GM12878 (cell line): ENCODE measurements at regions not wholly inside any gene's neighbourhood (a gene's known extent, or its start where the extent isn't known, plus 50 kb on each side); places are given as distances from the start of the nearest gene placed in this dataset.

Experiments
- ATAC-seq: fragments of 200-7000 bp; cut with Tn5 transposase; 3 replicates; pipeline ENCODE4 v1.9.1; 2020; ENCODE audit warnings: mild to moderate bottlenecking, moderate library complexity
- BruUV-seq: library from RNA; stranded (reverse); fragments of 400-500 nt; replicated peaks from 2 replicates; lab custom pipeline; 2021; lab: Mats Ljungman, UMichigan
- CTCF ChIA-PET: fragments of 300-600 bp; sonication (Branson Sonifier 250); formaldehyde crosslinking; extraction: SDS; loops from one replicate; lab custom pipeline; 2021; ENCODE audit warnings: inconsistent platforms; lab: Yijun Ruan, JAX
- POLR2A ChIA-PET: fragments of 350-600 bp; formaldehyde crosslinking; extraction: SDS; loops from one replicate; lab custom pipeline; 2021; ENCODE audit warnings: inconsistent platforms; lab: Charles Lee
- RAD21 ChIA-PET: fragments of 300-600 bp; sonication (Branson Sonifier 250); formaldehyde crosslinking; loops from one replicate; lab custom pipeline; 2023; ENCODE audit warnings: antibody characterized with exemption; ENCODE audit not compliant: unreplicated experiment; lab: Charles Lee
- SMC1A ChIA-PET: fragments of 300-600 bp; sonication (Branson Sonifier 250); formaldehyde crosslinking; loops from one replicate; lab custom pipeline; 2023; ENCODE audit not compliant: unreplicated experiment, uncharacterized antibody; lab: Charles Lee
- DNase-seq: peaks from one replicate; pipeline ENCODE4 v3.0.0-alpha.2; 2011; ENCODE audit warnings: low read depth, low spot score
- FAIRE-seq: peaks from 3 replicates; lab custom pipeline; 2011; peaks lifted over from hg19 to GRCh38; lab: Jason Lieb, UNC
- H2AFZ ChIP-seq: 2 replicates; pipeline ENCODE4 v1.6.0; 2011; ENCODE audit warnings: low read depth, low read length, control low read depth; ENCODE audit not compliant: control insufficient read depth
- H3K27ac ChIP-seq: 2 replicates; pipeline ENCODE4 v1.5.1; 2011; ENCODE audit warnings: control low read depth; ENCODE audit not compliant: control insufficient read depth, insufficient read depth
- H3K27me3 ChIP-seq, 2 experiments: replicated peaks in 1 of 2; 2 replicates each; pipeline versions ENCODE4 v1.6.0 to v1.6.1; 2011; ENCODE audit warnings: low read length in 1 of 2; ENCODE audit not compliant: control insufficient read depth in 2 of 2, insufficient read depth in 2 of 2
- H3K36me3 ChIP-seq, 2 experiments: 2 replicates each; pipeline ENCODE4 v1.5.1; 2011; ENCODE audit warnings: low read length in 1 of 2; ENCODE audit not compliant: control insufficient read depth in 2 of 2, insufficient read depth in 2 of 2
- H3K4me1 ChIP-seq: 2 replicates; pipeline ENCODE4 v1.6.1; 2011; ENCODE audit warnings: mild to moderate bottlenecking, low read length, moderate library complexity, mixed read lengths; ENCODE audit not compliant: control insufficient read depth, insufficient read depth
- H3K4me2 ChIP-seq: 2 replicates; pipeline ENCODE4 v1.6.0; 2011; ENCODE audit warnings: control low read depth; ENCODE audit not compliant: control insufficient read depth, insufficient read depth
- H3K4me3 ChIP-seq: fragments of 200-600 bp; sonication (generic); 2 replicates; pipeline ENCODE4 v1.5.1; 2016
- H3K79me2 ChIP-seq: 2 replicates; pipeline ENCODE4 v1.6.0; 2011; ENCODE audit warnings: low read length; ENCODE audit not compliant: control insufficient read depth, insufficient read depth
- H3K9ac ChIP-seq: 2 replicates; pipeline ENCODE4 v1.8.0; 2011; ENCODE audit warnings: low read length, control low read depth, mixed read lengths; ENCODE audit not compliant: control insufficient read depth, insufficient read depth
- H3K9me3 ChIP-seq: replicated peaks from 3 replicates; pipeline ENCODE4 v1.5.1; 2011; ENCODE audit warnings: mild to moderate bottlenecking, low read length; ENCODE audit not compliant: control insufficient read depth, insufficient read depth
- H4K20me1 ChIP-seq: 2 replicates; pipeline ENCODE4 v1.6.0; 2011; ENCODE audit not compliant: control insufficient read depth, insufficient read depth
- ASH2L ChIP-seq: fragments of 300-600, 200-600 bp; sonication (generic); IDR thresholded peaks from 2 replicates; pipeline ENCODE4 v1.6.1; 2017; ENCODE audit warnings: low read depth, mild to moderate bottlenecking, borderline replicate concordance
- CBX3 ChIP-seq: fragments of 200-600 bp; sonication (generic); IDR thresholded peaks from 2 replicates; pipeline ENCODE4 v1.6.1; 2016; ENCODE audit warnings: low read depth, borderline replicate concordance
- CREM ChIP-seq: IDR thresholded peaks from 2 replicates; pipeline ENCODE4 v1.6.1; 2014; ENCODE audit warnings: antibody characterized with exemption, low read depth
- ESRRA ChIP-seq: IDR thresholded peaks from 2 replicates; pipeline ENCODE4 v1.6.1; 2012; ENCODE audit warnings: mild to moderate bottlenecking, low read length, improper control_type of control experiment
- EZH2 ChIP-seq: IDR thresholded peaks from 2 replicates; pipeline ENCODE4 v1.6.1; 2012; ENCODE audit warnings: low read depth, mild to moderate bottlenecking, control low read depth, inconsistent platforms, low read length, borderline replicate concordance; ENCODE audit not compliant: control insufficient read depth
- IKZF1 ChIP-seq: fragments of 450-650 bp; conservative IDR thresholded peaks from 2 replicates; pipeline ENCODE4 v1.6.1; 2017; ENCODE audit warnings: antibody characterized with exemption, mild to moderate bottlenecking
- MYB ChIP-seq: fragments of 150-350 bp; IDR thresholded peaks from 2 replicates; pipeline ENCODE4 v1.6.1; 2014; ENCODE audit warnings: mild to moderate bottlenecking, low read depth, low read length, borderline replicate concordance
- NBN ChIP-seq: fragments of 450-650 bp; IDR thresholded peaks from 2 replicates; pipeline ENCODE4 v1.6.1; 2016
- NR2C1 ChIP-seq: fragments of 450-650 bp; IDR thresholded peaks from 2 replicates; pipeline ENCODE4 v1.6.1; 2017; ENCODE audit warnings: antibody characterized with exemption, mild to moderate bottlenecking, moderate library complexity
- TAF1 ChIP-seq: IDR thresholded peaks from 2 replicates; pipeline ENCODE4 v1.6.1; 2011; ENCODE audit warnings: mild to moderate bottlenecking, low read depth, low read length, borderline replicate concordance
- TBL1XR1 ChIP-seq: IDR thresholded peaks from 2 replicates; pipeline ENCODE4 v1.6.1; 2012; ENCODE audit warnings: low read depth, low read length, improper control_type of control experiment
- USF1 ChIP-seq: IDR thresholded peaks from 2 replicates; pipeline ENCODE4 v1.6.1; 2011; ENCODE audit warnings: borderline replicate concordance, low read depth, mild to moderate bottlenecking, moderate library complexity, mixed read lengths, low read length; ENCODE audit not compliant: insufficient read depth; ENCODE audit errors: extremely low read length
- ZBTB11 ChIP-seq: fragments of 450-650 bp; formaldehyde crosslinking; IDR thresholded peaks from 2 replicates; pipeline ENCODE4 v1.5.0; 2022; ENCODE audit warnings: mild to moderate bottlenecking, missing genetic modification characterization
- ZNF24 ChIP-seq: fragments of 450-650 bp; IDR thresholded peaks from 2 replicates; pipeline ENCODE4 v1.6.1; 2017; ENCODE audit warnings: antibody characterized with exemption, mild to moderate bottlenecking
- ZZZ3 ChIP-seq: IDR thresholded peaks from 2 replicates; pipeline ENCODE4 v1.6.1; 2011; ENCODE audit warnings: low read depth; ENCODE audit not compliant: control insufficient read depth, insufficient read length
- WGBS: methylation state at CpG from one replicate; pipeline ENCODE4 v1.1.6; 2016; ENCODE audit warnings: low lambda C conversion rate; ENCODE audit not compliant: insufficient replicate concordance, insufficient coverage; ENCODE audit errors: missing lambda C conversion rate; 5-methylcytosine and 5-hydroxymethylcytosine counted together
- in situ Hi-C: fragments of 300-500 bp; cut with MboI; formaldehyde crosslinking; loops from 9 replicates; pipeline ENCODE4 v1.14.3; 2018; ENCODE audit warnings: mixed read lengths
- intact Hi-C: fragments of 100-400 bp; cut with micrococcal nuclease; formaldehyde crosslinking; loops from one replicate; pipeline ENCODE4 v1.14.2; 2022; ENCODE audit not compliant: unreplicated experiment

GRCh38 chr18:55166260-55166598, 207.0 kb upstream of the CCDC68 start:
- Histone ChIP-seq H3K27me3 (peaks cover 0 to 2% of the 10 kb centered on the region in 2 experiments; a peak in 1 of 4 replicates), H3K79me2 (no peaks in the 10 kb centered on the region), H3K9me3 (no peaks in the 10 kb centered on the region; the same call in 2 of the 3 replicates), H3K27ac (no peak overlapping the region), H3K9ac (no peak overlapping the region), H3K4me3 (no peak overlapping the region), H3K4me1 (no peaks in the 10 kb centered on the region), H3K36me3 (no peaks in the 10 kb centered on the region), H2AFZ (no peak overlapping the region), H4K20me1 (no peaks in the 10 kb centered on the region), H3K4me2 (no peak overlapping the region)
- ChIA-PET CTCF (no interaction called here), POLR2A (no interaction called here), RAD21 (no interaction called here), SMC1A (no interaction called here)
- in situ Hi-C loops: no loop called here
- no peak for FAIRE-seq
- no TSS peak for BruUV-seq
- TF ChIP-seq MYB (no peak), ESRRA (no peak), NBN (no peak), CBX3 (no peak), TBL1XR1 (no peak), TAF1 (no peak), USF1 (no peak)
- intact Hi-C loops: no loop called here
- no peak for DNase-seq
- ATAC-seq: no peak
- 66% methylated on average over 4 of the region's 4 CpGs for WGBS

- H3K4me2 ChIP-seq: no peak overlapping the region
- H3K4me3 ChIP-seq: no peak overlapping the region
- no peaks in the 10 kb centered on the region for H3K36me3 ChIP-seq
- H3K79me2 ChIP-seq: no peaks in the 10 kb centered on the region
- H3K27me3 ChIP-seq: peaks cover 0 to 2% of the 10 kb centered on the region in 2 experiments; a peak in 1 of 4 replicates
- SMC1A ChIA-PET: no interaction called here
- no peak overlapping the region for H3K9ac ChIP-seq
- CTCF ChIA-PET: no interaction called here
- no peaks in the 10 kb centered on the region for H3K4me1 ChIP-seq
- in situ Hi-C loops: loop anchor here (5.0 kb wide), 1 partner anchor 49 kb away; no protein-coding TSS in a partner anchor
- intact Hi-C loops: no loop called here
- WGBS: 74% methylated on average over 7 of the region's 7 CpGs
- RAD21 ChIA-PET: no interaction called here
- H4K20me1 ChIP-seq: no peaks in the 10 kb centered on the region
- BruUV-seq: no TSS peak
- H3K9me3 ChIP-seq: no peaks in the 10 kb centered on the region; the same call in 2 of the 3 replicates
- POLR2A ChIA-PET: no interaction called here
- H2AFZ ChIP-seq: no peak overlapping the region
- FAIRE-seq: no peak
- no peak for ATAC-seq
- no peak for DNase-seq
- H3K27ac ChIP-seq: no peak overlapping the region
- TF ChIP-seq ASH2L: no peak
- TF ChIP-seq ZNF24: no peak
- TF ChIP-seq IKZF1: no peak
- TF ChIP-seq ZBTB11: no peak
- TF ChIP-seq NR2C1: no peak
- TF ChIP-seq EZH2: no peak
- TF ChIP-seq ZZZ3: no peak
- no peak for TF ChIP-seq CREM
Measured at GRCh38 chr18:55163550-55163949, 204.3 kb upstream of the CCDC68 start.
